A549 (cell line): ENCODE measurements at regions not wholly inside any gene's neighbourhood (a gene's known extent, or its start where the extent isn't known, plus 50 kb on each side); places are given as distances from the start of the nearest gene placed in this dataset.

Experiments
- ATAC-seq, 2 experiments: fragments of 200-7000 bp in 1 of 2; fragments of >200 bp in 1 of 2; cut with Nextera tagmentation in 1 of 2; cut with Tn5 transposase in 1 of 2; 3 replicates each; pipeline versions ENCODE4 v1.8.0 to v1.9.1; 2018 to 2020; ENCODE audit warnings: mild to moderate bottlenecking in 1 of 2, moderate library complexity in 1 of 2
- CTCF ChIA-PET: fragments of 300-600 bp; sonication (Branson Sonifier 250); formaldehyde crosslinking; extraction: SDS; loops from one replicate; lab custom pipeline; 2021; ENCODE audit warnings: antibody characterized with exemption, inconsistent platforms; lab: Yijun Ruan, JAX
- POLR2A ChIA-PET: fragments of 350-600 bp; formaldehyde crosslinking; extraction: SDS; loops from one replicate; lab custom pipeline; 2021; ENCODE audit warnings: antibody characterized with exemption, inconsistent platforms; lab: Yijun Ruan, JAX
- DNase-seq, 2 experiments: peaks; one replicate each; pipeline versions ENCODE4 v3.0.0 to v3.0.0-alpha.2; 2011 to 2016; ENCODE audit warnings: low read depth in 1 of 2, low spot score in 1 of 2
- FAIRE-seq: peaks from 2 replicates; lab custom pipeline; 2011; peaks lifted over from hg19 to GRCh38; lab: Jason Lieb, UNC
- H3K27ac ChIP-seq, 2 experiments: fragments of >200 bp; sonication (Bioruptor Twin); formaldehyde crosslinking; 3 replicates each; pipeline ENCODE4 v1.5.1; 2016 to 2017
- H3K4me1 ChIP-seq: fragments of >200 bp; sonication (Bioruptor Twin); formaldehyde crosslinking; 3 replicates; pipeline ENCODE4 v1.6.1; 2016
- H3K4me2 ChIP-seq: fragments of >200 bp; sonication (Bioruptor Twin); formaldehyde crosslinking; 3 replicates; pipeline ENCODE4 v1.6.1; 2016
- H3K4me3 ChIP-seq: fragments of >200 bp; sonication (Bioruptor Twin); formaldehyde crosslinking; 3 replicates; pipeline ENCODE4 v1.5.1; 2016
- H3K9me3 ChIP-seq: fragments of >200 bp; sonication (Bioruptor Twin); formaldehyde crosslinking; 3 replicates; pipeline ENCODE4 v1.6.1; 2016
- EHMT2 ChIP-seq: fragments of 200-600 bp; sonication (generic); IDR thresholded peaks from 2 replicates; pipeline ENCODE4 v1.6.1; 2016; ENCODE audit warnings: antibody characterized with exemption, low read depth, mild to moderate bottlenecking, moderate library complexity
- ELK1 ChIP-seq: fragments of 150-350 bp; IDR thresholded peaks from 2 replicates; pipeline ENCODE4 v1.6.1; 2014; ENCODE audit warnings: low read depth, mild to moderate bottlenecking, low read length
- ESRRA ChIP-seq: fragments of 150-350 bp; IDR thresholded peaks from 2 replicates; pipeline ENCODE4 v1.6.1; 2014; ENCODE audit warnings: mild to moderate bottlenecking, low read length, borderline replicate concordance
- FOSB ChIP-seq: fragments of 250-450 bp; sonication (Bioruptor Pico); IDR thresholded peaks from 2 replicates; pipeline ENCODE4 v1.5.0; 2020; ENCODE audit warnings: mild to moderate bottlenecking, moderate library complexity
- FOSL2 ChIP-seq, 2 experiments: fragments of 450-650 bp in 1 of 2; fragments of >200 bp in 1 of 2; sonication (Bioruptor Twin) in 1 of 2; formaldehyde crosslinking; IDR thresholded peaks; 2 replicates each; pipeline versions ENCODE4 v1.5.0 to v1.6.1; 2016 to 2020; ENCODE audit warnings: mild to moderate bottlenecking in 1 of 2, moderate library complexity in 1 of 2
- FOXS1 ChIP-seq: fragments of 250-450 bp; sonication (Bioruptor Pico); IDR thresholded peaks from 2 replicates; pipeline ENCODE4 v1.5.0; 2020; ENCODE audit warnings: mild to moderate bottlenecking, moderate library complexity
- HDAC2 ChIP-seq: fragments of 200-600 bp; sonication (generic); IDR thresholded peaks from 2 replicates; pipeline ENCODE4 v1.6.1; 2016
- HEYL ChIP-seq: fragments of 250-450 bp; sonication (Bioruptor Pico); IDR thresholded peaks from 2 replicates; pipeline ENCODE4 v1.8.0; 2021; ENCODE audit warnings: mild to moderate bottlenecking, moderate library complexity
- HOXA7 ChIP-seq: fragments of 250-450 bp; sonication (Bioruptor Pico); IDR thresholded peaks from 2 replicates; pipeline ENCODE4 v1.5.0; 2020; ENCODE audit warnings: mild to moderate bottlenecking, moderate library complexity
- JUNB ChIP-seq: fragments of >200 bp; sonication (Bioruptor Twin); formaldehyde crosslinking; IDR thresholded peaks from 2 replicates; pipeline ENCODE4 v1.6.1; 2016
- KDM1A ChIP-seq: fragments of 200-600 bp; sonication (generic); IDR thresholded peaks from 2 replicates; pipeline ENCODE4 v1.6.1; 2016; ENCODE audit warnings: low read depth, mild to moderate bottlenecking
- MAFK ChIP-seq: fragments of 450-650 bp; IDR thresholded peaks from 2 replicates; pipeline ENCODE4 v1.6.1; 2014; ENCODE audit not compliant: partially characterized antibody
- NR3C1 ChIP-seq: fragments of >200 bp; sonication (Bioruptor Twin); formaldehyde crosslinking; IDR thresholded peaks from 3 replicates; pipeline ENCODE4 v1.6.1; 2017
- PBX3 ChIP-seq: IDR thresholded peaks from 2 replicates; pipeline ENCODE4 v1.6.1; 2012
- PHF8 ChIP-seq: fragments of 200-600 bp; sonication (generic); IDR thresholded peaks from 2 replicates; pipeline ENCODE4 v1.6.1; 2016; ENCODE audit warnings: low read depth, mild to moderate bottlenecking, antibody characterized with exemption, moderate library complexity, borderline replicate concordance
- POLR2A ChIP-seq: IDR thresholded peaks from 2 replicates; pipeline ENCODE4 v1.6.1; 2012; ENCODE audit warnings: mild to moderate bottlenecking, low read length
- POLR2AphosphoS2 ChIP-seq: conservative IDR thresholded peaks from 2 replicates; pipeline ENCODE4 v1.6.1; 2012; ENCODE audit warnings: low read length, improper control_type of control experiment, inconsistent platforms
- RCOR1 ChIP-seq: fragments of 150-350 bp; IDR thresholded peaks from 2 replicates; pipeline ENCODE4 v1.6.1; 2014; ENCODE audit warnings: antibody characterized with exemption, low read length, low read depth
- REST ChIP-seq: fragments of 200-600 bp; sonication (generic); IDR thresholded peaks from 2 replicates; pipeline ENCODE4 v1.6.1; 2016; ENCODE audit warnings: antibody characterized with exemption, mild to moderate bottlenecking, moderate library complexity
- SMC3 ChIP-seq: fragments of >200 bp; sonication (Bioruptor Twin); formaldehyde crosslinking; IDR thresholded peaks from 3 replicates; pipeline ENCODE4 v1.6.1; 2018; ENCODE audit warnings: inconsistent platforms
- TP53 ChIP-seq: fragments of 250-450 bp; sonication (Bioruptor Pico); IDR thresholded peaks from 2 replicates; pipeline ENCODE4 v1.5.0; 2021; ENCODE audit warnings: mild to moderate bottlenecking, moderate library complexity
- ZSCAN20 ChIP-seq: fragments of 250-450 bp; sonication (Bioruptor Pico); IDR thresholded peaks from 2 replicates; pipeline ENCODE4 v1.8.0; 2022; ENCODE audit warnings: mild to moderate bottlenecking, moderate library complexity
- WGBS: methylation state at CpG from one replicate; pipeline ENCODE4 v1.1.6; 2017; ENCODE audit errors: missing lambda C conversion rate; 5-methylcytosine and 5-hydroxymethylcytosine counted together
- TF ChIP-seq, protein P1 (sequence below): fragments of >200 bp; sonication (Bioruptor Twin); formaldehyde crosslinking; IDR thresholded peaks from 3 replicates; pipeline ENCODE4 v1.6.1; 2016
- TF ChIP-seq, protein P2 (sequence below): fragments of >200 bp; sonication (Bioruptor Twin); formaldehyde crosslinking; IDR thresholded peaks from 2 replicates; pipeline ENCODE4 v1.6.1; 2016
- TF ChIP-seq, protein P3 (sequence below): IDR thresholded peaks from 2 replicates; pipeline ENCODE4 v1.6.1; 2012; ENCODE audit warnings: low read depth, borderline replicate concordance

DNA sequence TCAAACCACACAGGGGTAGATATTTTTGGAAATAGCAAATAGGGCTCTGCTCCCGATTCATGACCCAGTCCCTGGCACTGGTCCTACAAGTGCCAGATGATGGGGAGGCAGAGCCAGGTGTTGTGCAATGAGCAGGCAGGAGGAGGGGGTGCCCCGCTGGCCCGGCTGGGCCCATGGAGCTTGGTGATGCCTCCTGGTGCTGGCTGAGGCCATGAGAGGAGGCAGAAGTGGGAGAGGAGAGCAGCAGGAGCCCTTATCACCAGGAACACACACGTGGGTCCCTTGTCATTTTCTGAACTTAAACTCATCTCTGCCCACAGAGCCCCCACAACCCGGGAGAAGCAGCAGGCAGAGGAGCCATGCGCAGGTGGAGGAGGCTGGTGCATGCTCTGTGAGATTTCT lies 90.5 kb upstream of the MAPK4 start:
- no peak for ATAC-seq
- TF ChIP-seq NR3C1 (no peak), ELK1 (no peak), FOXS1 (CRISPR knock-in tag) (no peak), ZSCAN20 (CRISPR knock-in tag) (no peak), KDM1A (no peak)
- TF ChIP-seq, protein P1, sequence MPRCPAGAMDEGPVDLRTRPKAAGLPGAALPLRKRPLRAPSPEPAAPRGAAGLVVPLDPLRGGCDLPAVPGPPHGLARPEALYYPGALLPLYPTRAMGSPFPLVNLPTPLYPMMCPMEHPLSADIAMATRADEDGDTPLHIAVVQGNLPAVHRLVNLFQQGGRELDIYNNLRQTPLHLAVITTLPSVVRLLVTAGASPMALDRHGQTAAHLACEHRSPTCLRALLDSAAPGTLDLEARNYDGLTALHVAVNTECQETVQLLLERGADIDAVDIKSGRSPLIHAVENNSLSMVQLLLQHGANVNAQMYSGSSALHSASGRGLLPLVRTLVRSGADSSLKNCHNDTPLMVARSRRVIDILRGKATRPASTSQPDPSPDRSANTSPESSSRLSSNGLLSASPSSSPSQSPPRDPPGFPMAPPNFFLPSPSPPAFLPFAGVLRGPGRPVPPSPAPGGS = no peak
- TF ChIP-seq, protein P2, sequence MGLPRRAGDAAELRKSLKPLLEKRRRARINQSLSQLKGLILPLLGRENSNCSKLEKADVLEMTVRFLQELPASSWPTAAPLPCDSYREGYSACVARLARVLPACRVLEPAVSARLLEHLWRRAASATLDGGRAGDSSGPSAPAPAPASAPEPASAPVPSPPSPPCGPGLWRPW = no peak
- H3K4me1 ChIP-seq = no peaks in the 10 kb centered on the region
- no peaks in the 10 kb centered on the region for H3K9me3 ChIP-seq
- no peak for DNase-seq
- WGBS = 7% methylated on average over 5 of the region's 6 CpGs
- no peak overlapping the region for H3K27ac ChIP-seq
- H3K4me2 ChIP-seq = no peak overlapping the region
- ChIA-PET CTCF (no interaction called here), POLR2A (no interaction called here)
- no peak for FAIRE-seq
- no peak overlapping the region for H3K4me3 ChIP-seq

DNA sequence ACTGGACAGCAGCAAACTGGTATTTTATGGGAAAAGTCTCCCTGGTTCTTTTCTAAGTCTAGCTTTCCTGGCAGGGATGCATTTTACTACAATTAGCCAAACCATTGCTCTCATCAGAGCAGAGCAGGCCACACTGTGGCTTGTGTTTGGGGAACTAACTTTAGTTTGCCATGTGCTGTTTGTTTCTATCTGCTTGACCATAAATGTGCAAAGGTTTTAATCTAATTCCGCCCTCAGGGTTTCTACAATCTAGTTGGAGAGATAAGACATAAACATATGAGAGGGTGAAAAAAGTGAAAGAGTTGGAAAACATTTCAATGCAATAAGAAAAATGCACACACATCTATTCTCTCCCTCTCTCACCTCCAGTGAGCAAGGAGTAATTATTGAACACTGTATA lies 86.9 kb upstream of the MAPK4 start:
- POLR2A ChIA-PET = no interaction called here
- TF ChIP-seq FOSL2 (IDR thresholded peaks at IDR 0.05) (no peak), FOSL2 (CRISPR knock-in tag; IDR thresholded peaks at IDR 0.05) (no peak), REST (no peak), JUNB (no peak), ZSCAN20 (CRISPR knock-in tag) (no peak), EHMT2 (no peak), FOXS1 (CRISPR knock-in tag) (no peak), SMC3 (no peak), PBX3 (no peak), TP53 (CRISPR knock-in tag) (no peak), HEYL (CRISPR knock-in tag) (no peak), FOSB (CRISPR knock-in tag) (no peak)
- ATAC-seq (no peak), FAIRE-seq (no peak), DNase-seq (no peak)
- CTCF ChIA-PET = no interaction called here
- H3K9me3 ChIP-seq = no peaks in the 10 kb centered on the region
- WGBS = 5% methylated on average over 1 of the region's 1 CpG
- no peak overlapping the region for H3K27ac ChIP-seq
- no peak overlapping the region for H3K4me2 ChIP-seq
- no peaks in the 10 kb centered on the region for H3K4me1 ChIP-seq
- no peak overlapping the region for H3K4me3 ChIP-seq

GRCh38 chr18:50473881-50474280 lies 86.0 kb upstream of the MAPK4 start:
- POLR2A ChIA-PET = no interaction called here
- Histone ChIP-seq H3K9me3 (no peaks in the 10 kb centered on the region), H3K27ac (no peak overlapping the region), H3K4me1 (no peaks in the 10 kb centered on the region), H3K4me3 (no peak overlapping the region), H3K4me2 (no peak overlapping the region)
- TF ChIP-seq ESRRA (no peak), HOXA7 (CRISPR knock-in tag) (no peak), MAFK (no peak), POLR2AphosphoS2 (no peak), RCOR1 (no peak), HDAC2 (no peak), PHF8 (no peak), EHMT2 (no peak), POLR2A (no peak)
- TF ChIP-seq, protein P3, sequence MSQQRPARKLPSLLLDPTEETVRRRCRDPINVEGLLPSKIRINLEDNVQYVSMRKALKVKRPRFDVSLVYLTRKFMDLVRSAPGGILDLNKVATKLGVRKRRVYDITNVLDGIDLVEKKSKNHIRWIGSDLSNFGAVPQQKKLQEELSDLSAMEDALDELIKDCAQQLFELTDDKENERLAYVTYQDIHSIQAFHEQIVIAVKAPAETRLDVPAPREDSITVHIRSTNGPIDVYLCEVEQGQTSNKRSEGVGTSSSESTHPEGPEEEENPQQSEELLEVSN = no peak
- 8% methylated on average over 5 of the region's 5 CpGs for WGBS
- no peak for DNase-seq
- FAIRE-seq = no peak
- CTCF ChIA-PET = interaction anchor here (0.6 kb wide), 1 partner anchor 462 kb away, joined by 3 read pairs; no protein-coding TSS in a partner anchor
- ATAC-seq = no peak
